ENCODE measurements at regions not wholly inside any gene's neighbourhood (a gene's known extent, or its start where the extent isn't known, plus 50 kb on each side); places are given as distances from the start of the nearest gene placed in this dataset.

GRCh38 chr1:239985044-239985443, 106.6 kb upstream of the FMN2 start:
- CTCF ChIA-PET (ENCODE audit: low intra/inter-chr PET ratio) = no interaction called here
- no peak for FAIRE-seq
- Histone ChIP-seq H2AFZ (ENCODE audit: low read depth, low read length) (no peak overlapping the region), H3K27me3 (ENCODE audit: control insufficient read depth in 2 of 2, insufficient read depth in 2 of 2, low read length in 2 of 2) (no peaks in the 10 kb centered on the region), H3K9me1 (ENCODE audit: control insufficient read depth, insufficient read depth, low read length) (no peaks in the 10 kb centered on the region), H3K4me3 (no peak overlapping the region), H3K4me1 (replicated peaks in 1 of 2; ENCODE audit: control insufficient read depth in 2 of 2, insufficient read depth in 2 of 2, low read length in 2 of 2) (no peaks in the 10 kb centered on the region), H4K20me1 (replicated peaks; ENCODE audit: control insufficient read depth, insufficient read depth, low read length) (no peaks in the 10 kb centered on the region), H3K36me3 (ENCODE audit: control insufficient read depth, insufficient read depth, low read length) (no peaks in the 10 kb centered on the region), H3K9ac (ENCODE audit: insufficient read depth in 1 of 2, low read depth in 2 of 2, low read length in 2 of 2) (no peak overlapping the region), H3K27ac (ENCODE audit: extremely low read depth, low read depth, low read length) (no peak overlapping the region), H3K79me2 (ENCODE audit: control insufficient read depth, insufficient read depth, low read length) (no peaks in the 10 kb centered on the region), H3K9me3 (replicated peaks; ENCODE audit: control insufficient read depth, insufficient read depth, low read depth, low read length) (no peaks in the 10 kb centered on the region; the same call in 1 of the 2 replicates), H3K4me2 (ENCODE audit: insufficient read depth, low read length) (no peak overlapping the region)
- in situ Hi-C loops (cut with MboI) = no loop called here
- intact Hi-C loops (cut with micrococcal nuclease) = no loop called here
- DNase-seq (ENCODE audit: extremely low read depth in 1 of 4, low spot score in 3 of 4) = no peak
- no peak for ATAC-seq
- POLR2A ChIA-PET = no interaction called here
- BruUV-seq (replicated peaks) = no TSS peak
- TF ChIP-seq PRMT5 (CRISPR knock-in tag; IDR thresholded peaks at IDR 0.05) (no peak), POLR3G (IDR thresholded peaks at IDR 0.05; ENCODE audit: extremely low read depth, insufficient read length, insufficient replicate concordance) (no peak), KHSRP (IDR thresholded peaks at IDR 0.05) (no peak), KDM2B (CRISPR knock-in tag; IDR thresholded peaks at IDR 0.05) (no peak), ERF (CRISPR knock-in tag; IDR thresholded peaks at IDR 0.05) (no peak), SFPQ (IDR thresholded peaks at IDR 0.05; ENCODE audit: low read depth, low read length) (no peak), POLR2B (IDR thresholded peaks at IDR 0.05; ENCODE audit: low read depth, partially characterized antibody) (no peak)
- TF ChIP-seq, protein P1, sequence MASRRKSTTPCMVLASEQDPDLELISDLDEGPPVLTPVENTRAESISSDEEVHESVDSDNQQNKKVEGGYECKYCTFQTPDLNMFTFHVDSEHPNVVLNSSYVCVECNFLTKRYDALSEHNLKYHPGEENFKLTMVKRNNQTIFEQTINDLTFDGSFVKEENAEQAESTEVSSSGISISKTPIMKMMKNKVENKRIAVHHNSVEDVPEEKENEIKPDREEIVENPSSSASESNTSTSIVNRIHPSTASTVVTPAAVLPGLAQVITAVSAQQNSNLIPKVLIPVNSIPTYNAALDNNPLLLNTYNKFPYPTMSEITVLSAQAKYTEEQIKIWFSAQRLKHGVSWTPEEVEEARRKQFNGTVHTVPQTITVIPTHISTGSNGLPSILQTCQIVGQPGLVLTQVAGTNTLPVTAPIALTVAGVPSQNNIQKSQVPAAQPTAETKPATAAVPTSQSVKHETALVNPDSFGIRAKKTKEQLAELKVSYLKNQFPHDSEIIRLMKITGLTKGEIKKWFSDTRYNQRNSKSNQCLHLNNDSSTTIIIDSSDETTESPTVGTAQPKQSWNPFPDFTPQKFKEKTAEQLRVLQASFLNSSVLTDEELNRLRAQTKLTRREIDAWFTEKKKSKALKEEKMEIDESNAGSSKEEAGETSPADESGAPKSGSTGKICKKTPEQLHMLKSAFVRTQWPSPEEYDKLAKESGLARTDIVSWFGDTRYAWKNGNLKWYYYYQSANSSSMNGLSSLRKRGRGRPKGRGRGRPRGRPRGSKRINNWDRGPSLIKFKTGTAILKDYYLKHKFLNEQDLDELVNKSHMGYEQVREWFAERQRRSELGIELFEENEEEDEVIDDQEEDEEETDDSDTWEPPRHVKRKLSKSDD (conservative IDR thresholded peaks at IDR 0.05; ENCODE audit: low read length) = no peak
- 13% methylated on average over 3 of the region's 4 CpGs for WGBS (ENCODE audit: insufficient coverage, low coverage, missing lambda C conversion rate)

All from K562 (cell line).